ENCODE measurements at regions not wholly inside any gene's neighbourhood (a gene's known extent, or its start where the extent isn't known, plus 50 kb on each side); places are given as distances from the start of the nearest gene placed in this dataset.

DNA sequence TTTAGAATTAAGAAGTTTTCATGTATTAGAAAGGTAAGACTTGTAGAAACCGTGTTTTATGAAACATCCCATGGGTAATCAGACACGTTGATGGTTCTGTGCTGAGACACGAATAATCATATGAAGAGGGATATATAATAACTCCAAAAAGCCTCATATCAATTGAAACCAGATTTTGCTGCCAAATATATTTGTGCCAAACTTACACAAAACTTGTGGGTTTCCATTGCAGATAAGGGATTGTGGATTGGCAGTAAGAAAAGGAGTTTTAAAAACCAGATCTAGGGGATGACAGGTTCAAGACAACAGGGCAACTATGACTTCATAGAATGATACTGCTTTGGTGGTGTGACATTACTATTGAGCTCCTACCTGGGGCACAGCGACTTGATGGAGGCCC, 616.1 kb downstream of the BCOR start:
- TF ChIP-seq, protein P1, sequence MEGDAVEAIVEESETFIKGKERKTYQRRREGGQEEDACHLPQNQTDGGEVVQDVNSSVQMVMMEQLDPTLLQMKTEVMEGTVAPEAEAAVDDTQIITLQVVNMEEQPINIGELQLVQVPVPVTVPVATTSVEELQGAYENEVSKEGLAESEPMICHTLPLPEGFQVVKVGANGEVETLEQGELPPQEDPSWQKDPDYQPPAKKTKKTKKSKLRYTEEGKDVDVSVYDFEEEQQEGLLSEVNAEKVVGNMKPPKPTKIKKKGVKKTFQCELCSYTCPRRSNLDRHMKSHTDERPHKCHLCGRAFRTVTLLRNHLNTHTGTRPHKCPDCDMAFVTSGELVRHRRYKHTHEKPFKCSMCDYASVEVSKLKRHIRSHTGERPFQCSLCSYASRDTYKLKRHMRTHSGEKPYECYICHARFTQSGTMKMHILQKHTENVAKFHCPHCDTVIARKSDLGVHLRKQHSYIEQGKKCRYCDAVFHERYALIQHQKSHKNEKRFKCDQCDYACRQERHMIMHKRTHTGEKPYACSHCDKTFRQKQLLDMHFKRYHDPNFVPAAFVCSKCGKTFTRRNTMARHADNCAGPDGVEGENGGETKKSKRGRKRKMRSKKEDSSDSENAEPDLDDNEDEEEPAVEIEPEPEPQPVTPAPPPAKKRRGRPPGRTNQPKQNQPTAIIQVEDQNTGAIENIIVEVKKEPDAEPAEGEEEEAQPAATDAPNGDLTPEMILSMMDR (IDR thresholded peaks at IDR 0.05): no peak
- TF ChIP-seq POLR2A (IDR thresholded peaks at IDR 0.05): no peak

Data from body of pancreas (tissue), 4 donors.